HFFc6 (cell line): ENCODE measurements at regions not wholly inside any gene's neighbourhood (a gene's known extent, or its start where the extent isn't known, plus 50 kb on each side); places are given as distances from the start of the nearest gene placed in this dataset.

Experiments
- DNase-seq: peaks from one replicate; pipeline ENCODE4 v3.0.0-alpha.2; 2018
- H3K27ac Mint-ChIP-seq: 2 replicates; pipeline ENCODE4 v1.8.0; 2020; ENCODE audit warnings: mild to moderate bottlenecking, mixed read lengths
- H3K27me3 Mint-ChIP-seq: 2 replicates; pipeline ENCODE4 v1.8.0; 2021; ENCODE audit warnings: mild to moderate bottlenecking, moderate library complexity, mixed read lengths; ENCODE audit not compliant: insufficient read depth
- H3K36me3 Mint-ChIP-seq: 2 replicates; pipeline ENCODE4 v1.8.0; 2021; ENCODE audit warnings: low read depth, mixed read lengths
- H3K4me1 Mint-ChIP-seq: 2 replicates; pipeline ENCODE4 v1.8.0; 2020; ENCODE audit warnings: low read depth, mixed read lengths
- H3K4me3 Mint-ChIP-seq: 2 replicates; pipeline ENCODE4 v1.8.0; 2020; ENCODE audit warnings: mild to moderate bottlenecking, moderate library complexity, mixed read lengths
- H3K9me3 Mint-ChIP-seq: 2 replicates; pipeline ENCODE4 v1.8.0; 2020; ENCODE audit warnings: mild to moderate bottlenecking, mixed read lengths
- CTCF ChIP-seq: fragments of 200-600 bp; sonication (generic); IDR thresholded peaks from 2 replicates; pipeline ENCODE4 v1.5.0; 2021; ENCODE audit warnings: antibody characterized with exemption, mild to moderate bottlenecking

GRCh38 chr4:28926156-28926555 is 1794.0 kb upstream of the PCDH7 start:
- no peak for DNase-seq
- no peaks in the 10 kb centered on the region for H3K9me3 Mint-ChIP-seq
- no peak overlapping the region for H3K4me3 Mint-ChIP-seq
- H3K36me3 Mint-ChIP-seq, result no peaks in the 10 kb centered on the region
- no peak for TF ChIP-seq CTCF
- H3K27me3 Mint-ChIP-seq, result no peaks in the 10 kb centered on the region
- H3K27ac Mint-ChIP-seq, result no peak overlapping the region
- peaks cover 50% of the 10 kb centered on the region for H3K4me1 Mint-ChIP-seq

GRCh38 chr4:28942631-28943030 is 1777.5 kb upstream of the PCDH7 start:
- H3K4me1 Mint-ChIP-seq, result peaks cover 5% of the 10 kb centered on the region; the same call in 1 of the 2 replicates
- no peak for TF ChIP-seq CTCF
- H3K9me3 Mint-ChIP-seq, result no peaks in the 10 kb centered on the region
- no peaks in the 10 kb centered on the region for H3K27me3 Mint-ChIP-seq
- H3K36me3 Mint-ChIP-seq, result no peaks in the 10 kb centered on the region
- H3K27ac Mint-ChIP-seq, result no peak overlapping the region
- DNase-seq, result no peak
- H3K4me3 Mint-ChIP-seq, result no peak overlapping the region

- Mint-ChIP-seq H3K27ac (no peak overlapping the region), H3K9me3 (no peaks in the 10 kb centered on the region), H3K4me1 (no peaks in the 10 kb centered on the region; the same call in 1 of the 2 replicates), H3K4me3 (no peak overlapping the region), H3K27me3 (no peaks in the 10 kb centered on the region), H3K36me3 (no peaks in the 10 kb centered on the region)
- no peak for TF ChIP-seq CTCF
- DNase-seq, result no peak
These were observed 1772.8 kb upstream of the PCDH7 start for GRCh38 chr4:28947374-28947773.

GRCh38 chr4:28948501-28948900 is 1771.7 kb upstream of the PCDH7 start:
- no peak for TF ChIP-seq CTCF
- no peaks in the 10 kb centered on the region for H3K36me3 Mint-ChIP-seq
- no peak for DNase-seq
- H3K27ac Mint-ChIP-seq, result no peak overlapping the region
- H3K4me3 Mint-ChIP-seq, result no peak overlapping the region
- no peaks in the 10 kb centered on the region for H3K27me3 Mint-ChIP-seq
- H3K9me3 Mint-ChIP-seq, result no peaks in the 10 kb centered on the region
- H3K4me1 Mint-ChIP-seq, result peaks cover 7% of the 10 kb centered on the region

- Mint-ChIP-seq H3K36me3 (no peaks in the 10 kb centered on the region), H3K4me3 (peak overlapping the region; percentile 84), H3K27me3 (no peaks in the 10 kb centered on the region), H3K27ac (peak overlapping the region; percentile 93), H3K9me3 (no peaks in the 10 kb centered on the region), H3K4me1 (peaks cover 22% of the 10 kb centered on the region)
- no peak for TF ChIP-seq CTCF
- DNase-seq, result peak; percentile 77
These were observed 1753.2 kb upstream of the PCDH7 start for GRCh38 chr4:28966982-28967381.
